H1 (cell line): ENCODE measurements at regions not wholly inside any gene's neighbourhood (a gene's known extent, or its start where the extent isn't known, plus 50 kb on each side); places are given as distances from the start of the nearest gene placed in this dataset.

Experiments
- CTCF ChIA-PET: fragments of 300-600 bp; sonication (Branson Sonifier 250); formaldehyde crosslinking; loops from one replicate; lab custom pipeline; 2021; ENCODE audit not compliant: partially characterized antibody; lab: Charles Lee
- POLR2A ChIA-PET: fragments of 300-600 bp; sonication (Branson Sonifier 250); formaldehyde crosslinking; loops from one replicate; lab custom pipeline; 2021; ENCODE audit warnings: inconsistent platforms; ENCODE audit not compliant: partially characterized antibody; lab: Charles Lee
- DNase-seq, 2 experiments: peaks; one replicate each; pipeline versions ENCODE4 v3.0.0 to v3.0.0-alpha.2; 2010 to 2022; ENCODE audit warnings: low spot score in 2 of 2, low read depth in 1 of 2, mixed read lengths in 1 of 2
- FAIRE-seq: peaks from 2 replicates; lab custom pipeline; 2011; peaks lifted over from hg19 to GRCh38; lab: Jason Lieb, UNC
- H2AFZ ChIP-seq: 2 replicates; pipeline ENCODE4 v1.8.1; 2012; ENCODE audit warnings: low read length, inconsistent platforms
- H2AK5ac ChIP-seq: 2 replicates; pipeline ENCODE4 v1.6.1; 2013; ENCODE audit warnings: low read depth, low read length
- H2BK120ac ChIP-seq: replicated peaks from 2 replicates; pipeline ENCODE3; 2013; ENCODE audit warnings: low read depth, low read length, inconsistent platforms
- H2BK12ac ChIP-seq: 2 replicates; pipeline ENCODE4 v1.6.1; 2013; ENCODE audit warnings: low read depth, low read length
- H2BK15ac ChIP-seq: 2 replicates; pipeline ENCODE4 v1.6.1; 2013; ENCODE audit warnings: low read length
- H2BK20ac ChIP-seq: 2 replicates; pipeline ENCODE4 v1.6.1; 2013; ENCODE audit warnings: low read length
- H2BK5ac ChIP-seq: 2 replicates; pipeline ENCODE4 v1.6.1; 2013; ENCODE audit warnings: low read depth, low read length
- H3K14ac ChIP-seq: 2 replicates; pipeline ENCODE4 v1.6.1; 2013; ENCODE audit warnings: inconsistent platforms; ENCODE audit not compliant: insufficient read length
- H3K18ac ChIP-seq: 2 replicates; pipeline ENCODE4 v1.6.1; 2013; ENCODE audit warnings: low read length; ENCODE audit errors: extremely low read depth
- H3K23ac ChIP-seq: 2 replicates; pipeline ENCODE4 v1.6.1; 2013; ENCODE audit warnings: inconsistent platforms; ENCODE audit not compliant: insufficient read length
- H3K23me2 ChIP-seq: 2 replicates; pipeline ENCODE4 v1.6.1; 2013; ENCODE audit warnings: low read depth, low read length
- H3K27ac ChIP-seq: 2 replicates; pipeline ENCODE4 v1.6.1; 2011; ENCODE audit warnings: low read depth, low read length, inconsistent platforms
- H3K27me3 ChIP-seq, 4 experiments: replicated peaks in 1 of 4; 1 replicate in 1 of 4; 2 replicates in 3 of 4; pipeline versions ENCODE4 v1.6.1 to v1.8.1; 2011 to 2013; ENCODE audit warnings: low read length in 3 of 4, mild to moderate bottlenecking in 3 of 4, inconsistent platforms in 2 of 4, mixed read lengths in 2 of 4, moderate library complexity in 1 of 4; ENCODE audit not compliant: control insufficient read depth in 3 of 4, insufficient read depth in 3 of 4; ENCODE audit errors: extremely low read depth in 1 of 4
- H3K36me3 ChIP-seq, 4 experiments: 2 replicates each; pipeline versions ENCODE4 v1.6.1 to v1.8.1; 2011 to 2013; ENCODE audit warnings: mild to moderate bottlenecking in 4 of 4, low read length in 3 of 4, moderate library complexity in 2 of 4, control low read depth in 1 of 4, inconsistent platforms in 1 of 4; ENCODE audit not compliant: insufficient read depth in 4 of 4, control insufficient read depth in 2 of 4
- H3K4ac ChIP-seq: replicated peaks from 2 replicates; pipeline ENCODE3; 2013; ENCODE audit warnings: low read length, low read depth, mixed read lengths, inconsistent platforms; ENCODE audit not compliant: insufficient read length
- H3K4me1 ChIP-seq, 4 experiments: replicated peaks in 1 of 4; 1 replicate in 1 of 4; 2 replicates in 3 of 4; pipeline versions ENCODE4 v1.6.1 to v1.8.1; 2011 to 2013; ENCODE audit warnings: low read length in 3 of 4, inconsistent platforms in 2 of 4, mixed read lengths in 1 of 4; ENCODE audit not compliant: insufficient read depth in 4 of 4, control insufficient read depth in 3 of 4
- H3K4me2 ChIP-seq, 2 experiments: 2 replicates each; pipeline versions ENCODE4 v1.6.1 to v1.8.1; 2011 to 2013; ENCODE audit warnings: low read depth in 2 of 2, low read length in 2 of 2, control low read depth in 1 of 2, inconsistent platforms in 1 of 2, mild to moderate bottlenecking in 1 of 2; ENCODE audit not compliant: insufficient read depth in 1 of 2
- H3K4me3 ChIP-seq, 4 experiments: fragments of 200-600, 300-600 bp in 1 of 4; sonication (generic), shearing (Covaris generic), sonication (Bioruptor Twin) in 1 of 4; 2 replicates each; pipeline versions ENCODE4 v1.5.1 to v1.8.1; 2011 to 2016; ENCODE audit warnings: low read length in 4 of 4, low read depth in 3 of 4, control low read depth in 2 of 4, inconsistent platforms in 2 of 4, mild to moderate bottlenecking in 2 of 4, mixed read lengths in 1 of 4, moderate library complexity in 1 of 4; ENCODE audit not compliant: insufficient read depth in 2 of 4; ENCODE audit errors: extremely low read depth in 1 of 4
- H3K56ac ChIP-seq: replicated peaks from 2 replicates; pipeline ENCODE3; 2013; ENCODE audit warnings: low read depth, mild to moderate bottlenecking, mixed read lengths, low read length, inconsistent platforms; ENCODE audit not compliant: insufficient read length
- H3K79me1 ChIP-seq: 2 replicates; pipeline ENCODE4 v1.6.1; 2013; ENCODE audit warnings: low read depth, low read length, control low read depth
- H3K79me2 ChIP-seq, 2 experiments: 2 replicates each; pipeline versions ENCODE4 v1.6.1 to v1.8.1; 2012 to 2013; ENCODE audit warnings: low read length in 2 of 2, mild to moderate bottlenecking in 2 of 2, inconsistent platforms in 1 of 2; ENCODE audit not compliant: insufficient read depth in 2 of 2, control insufficient read depth in 1 of 2
- H3K9ac ChIP-seq, 4 experiments: replicated peaks in 1 of 4; 1 replicate in 1 of 4; 2 replicates in 3 of 4; pipeline versions ENCODE4 v1.6.1 to v1.8.1; 2011 to 2013; ENCODE audit warnings: low read depth in 3 of 4, low read length in 3 of 4, control low read depth in 2 of 4, mild to moderate bottlenecking in 2 of 4, moderate library complexity in 2 of 4, inconsistent platforms in 1 of 4; ENCODE audit errors: extremely low read depth in 1 of 4
- H3K9me3 ChIP-seq, 2 experiments: 2 replicates each; pipeline versions ENCODE4 v1.6.1 to v1.8.1; 2012 to 2013; ENCODE audit warnings: mild to moderate bottlenecking in 2 of 2, moderate library complexity in 2 of 2, control low read depth in 1 of 2, inconsistent platforms in 1 of 2, low read depth in 1 of 2, low read length in 1 of 2, mixed read lengths in 1 of 2; ENCODE audit not compliant: insufficient read depth in 2 of 2
- H4K20me1 ChIP-seq, 2 experiments: replicated peaks in 1 of 2; 2 replicates each; pipeline versions ENCODE3 to v1.8.1; 2011 to 2013; ENCODE audit warnings: inconsistent platforms in 2 of 2, low read length in 2 of 2, mild to moderate bottlenecking in 1 of 2; ENCODE audit not compliant: insufficient read depth in 2 of 2, control insufficient read depth in 1 of 2
- H4K5ac ChIP-seq: 2 replicates; pipeline ENCODE4 v1.6.1; 2013; ENCODE audit warnings: low read length, low read depth, mixed read lengths, inconsistent platforms; ENCODE audit not compliant: insufficient read length
- H4K8ac ChIP-seq: 2 replicates; pipeline ENCODE4 v1.8.0; 2013; ENCODE audit warnings: mild to moderate bottlenecking, moderate library complexity, low read length, inconsistent platforms; ENCODE audit not compliant: insufficient read depth; ENCODE audit errors: extremely low read depth
- H4K91ac ChIP-seq: replicated peaks from 2 replicates; pipeline ENCODE3; 2013; ENCODE audit warnings: low read length, mixed read lengths, inconsistent platforms; ENCODE audit not compliant: insufficient read length
- RBBP5 ChIP-seq: IDR thresholded peaks from 2 replicates; pipeline ENCODE4 v1.7.1; 2012; ENCODE audit warnings: low read depth, mild to moderate bottlenecking, inconsistent platforms, low read length, moderate library complexity, borderline replicate concordance
- ZNF274 ChIP-seq: IDR thresholded peaks from 2 replicates; pipeline ENCODE4 v1.7.0; 2012; ENCODE audit warnings: low read length, borderline replicate concordance; ENCODE audit errors: extremely low read depth
- WGBS, 2 experiments: shearing (Covaris generic) in 1 of 2; methylation state at CpG; one replicate each; pipeline versions ENCODE4 v1.1.6 to v1.1.7; 2013 to 2015; ENCODE audit warnings: low lambda C conversion rate in 2 of 2, mixed read lengths in 2 of 2, inconsistent platforms in 1 of 2, low coverage in 1 of 2, missing lambda C conversion rate in 1 of 2; ENCODE audit not compliant: insufficient replicate concordance in 2 of 2, insufficient coverage in 1 of 2, insufficient read length in 1 of 2; ENCODE audit errors: extremely low coverage in 1 of 2, missing lambda C conversion rate in 1 of 2; 5-methylcytosine and 5-hydroxymethylcytosine counted together

DNA sequence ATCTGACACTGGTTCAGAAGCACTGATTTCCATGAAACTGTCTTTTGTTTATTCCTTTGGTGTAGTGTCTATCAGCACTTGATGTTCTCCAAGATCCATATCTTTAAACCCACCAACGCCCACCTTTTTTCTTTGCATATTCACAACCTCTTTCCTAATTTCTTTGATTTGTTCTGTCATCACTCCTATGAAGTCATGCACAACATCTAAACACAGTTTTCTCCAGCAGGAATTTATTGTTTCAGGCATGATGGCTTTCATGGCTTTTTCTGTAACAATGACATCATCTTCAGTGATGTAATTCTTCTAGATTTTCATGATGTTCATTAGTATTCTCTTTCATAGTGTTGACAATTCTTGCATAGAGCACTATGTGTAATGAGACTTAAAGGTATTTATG, 219.6 kb upstream of the POU1F1 start:
- H2BK20ac ChIP-seq: no peak overlapping the region
- no peaks in the 10 kb centered on the region for H4K20me1 ChIP-seq
- H3K56ac ChIP-seq: no peak overlapping the region
- H3K4me3 ChIP-seq: no peak overlapping the region
- H2BK12ac ChIP-seq: no peak overlapping the region
- H2AK5ac ChIP-seq: no peak overlapping the region
- H2AFZ ChIP-seq: no peak overlapping the region
- H3K18ac ChIP-seq: no peak overlapping the region
- no peak overlapping the region for H3K9ac ChIP-seq
- WGBS, 2 experiments: 95% methylated on average over 1 of the region's 1 CpG; no CpG with 5 or more reads in 1 of the 2 experiments
- no peak overlapping the region for H3K4me2 ChIP-seq
- FAIRE-seq (no peak), DNase-seq (no peak)
- H3K23ac ChIP-seq: no peak overlapping the region
- ChIA-PET CTCF (no interaction called here), POLR2A (no interaction called here)
- no peak overlapping the region for H3K4ac ChIP-seq
- no peaks in the 10 kb centered on the region for H3K27me3 ChIP-seq
- no peak overlapping the region for H4K91ac ChIP-seq
- H3K4me1 ChIP-seq: no peaks in the 10 kb centered on the region
- H3K79me1 ChIP-seq: no peaks in the 10 kb centered on the region
- H3K36me3 ChIP-seq: no peaks in the 10 kb centered on the region
- no peak overlapping the region for H3K14ac ChIP-seq
- TF ChIP-seq RBBP5: no peak
- TF ChIP-seq ZNF274: no peak
- no peak overlapping the region for H2BK120ac ChIP-seq
- H3K27ac ChIP-seq: no peak overlapping the region
- no peaks in the 10 kb centered on the region for H3K79me2 ChIP-seq
- no peak overlapping the region for H2BK5ac ChIP-seq
- no peak overlapping the region for H4K8ac ChIP-seq
- H2BK15ac ChIP-seq: no peak overlapping the region
- H4K5ac ChIP-seq: no peak overlapping the region
- H3K9me3 ChIP-seq: no peaks in the 10 kb centered on the region
- no peaks in the 10 kb centered on the region for H3K23me2 ChIP-seq
